CD4-positive, alpha-beta T cell (primary cell): ENCODE measurements at regions not wholly inside any gene's neighbourhood (a gene's known extent, or its start where the extent isn't known, plus 50 kb on each side); places are given as distances from the start of the nearest gene placed in this dataset.

Source experiments
- ATAC-seq: fragments of 200-7000 bp; cut with Tn5 transposase; one replicate; pipeline ENCODE4 v1.10.0; 2022; ENCODE audit warnings: mild to moderate bottlenecking; ENCODE audit not compliant: poor library complexity
- CTCF ChIA-PET: fragments of 350-600 bp; sonication (Branson Sonifier 250); formaldehyde crosslinking; loops from one replicate; lab custom pipeline; 2021; ENCODE audit warnings: antibody characterized with exemption, inconsistent platforms; lab: Charles Lee
- POLR2A ChIA-PET: fragments of 350-600 bp; sonication (Branson Sonifier 250); formaldehyde crosslinking; loops from one replicate; lab custom pipeline; 2021; ENCODE audit warnings: antibody characterized with exemption, inconsistent platforms; lab: Charles Lee
- DNase-seq, 14 experiments: peaks; one replicate each; pipeline ENCODE4 v3.0.0-alpha.2; 2013 to 2020; ENCODE audit warnings: mixed read lengths in 2 of 14
- H3K27ac ChIP-seq, 2 donors: one replicate each; pipeline versions ENCODE4 v1.5.1 to v1.7.0; 2013; ENCODE audit warnings: low read length in 2 of 2, low read depth in 1 of 2, mild to moderate bottlenecking in 1 of 2
- H3K27me3 ChIP-seq, 2 experiments: 1 replicate in 1 of 2; 2 replicates in 1 of 2; pipeline versions ENCODE4 v1.6.1 to v1.7.0; 2013; ENCODE audit warnings: low read length in 2 of 2, control low read depth in 1 of 2, mild to moderate bottlenecking in 1 of 2, moderate library complexity in 1 of 2; ENCODE audit not compliant: insufficient read depth in 2 of 2, control insufficient read depth in 1 of 2
- H3K36me3 ChIP-seq: one replicate; pipeline ENCODE4 v1.6.1; 2013; ENCODE audit warnings: low read length, control low read depth; ENCODE audit not compliant: insufficient read depth
- H3K4me1 ChIP-seq: one replicate; pipeline ENCODE4 v1.6.1; 2013; ENCODE audit warnings: low read length, control low read depth; ENCODE audit not compliant: insufficient read depth
- H3K4me3 ChIP-seq: one replicate; pipeline ENCODE4 v1.5.1; 2013; ENCODE audit warnings: mild to moderate bottlenecking, low read length, moderate library complexity
- H3K9me3 ChIP-seq, 2 experiments: 1 replicate in 1 of 2; 2 replicates in 1 of 2; pipeline versions ENCODE4 v1.6.1 to v1.7.0; 2013; ENCODE audit warnings: low read length in 2 of 2, mild to moderate bottlenecking in 2 of 2, control low read depth in 1 of 2, moderate library complexity in 1 of 2; ENCODE audit not compliant: control insufficient read depth in 1 of 2, insufficient read depth in 1 of 2
- H3K27ac Mint-ChIP-seq: one replicate; pipeline ENCODE4 v1.8.0; 2020; ENCODE audit warnings: mixed read lengths
- H3K27me3 Mint-ChIP-seq: one replicate; pipeline ENCODE4 v1.8.0; 2021; ENCODE audit warnings: mixed read lengths
- H3K36me3 Mint-ChIP-seq: one replicate; pipeline ENCODE4 v1.8.0; 2021; ENCODE audit warnings: low read depth, mixed read lengths
- H3K4me1 Mint-ChIP-seq: one replicate; pipeline ENCODE4 v1.8.0; 2021; ENCODE audit warnings: low read depth, mixed read lengths
- H3K4me3 Mint-ChIP-seq: one replicate; pipeline ENCODE4 v1.8.0; 2020; ENCODE audit warnings: mild to moderate bottlenecking, mixed read lengths
- H3K9me3 Mint-ChIP-seq: one replicate; pipeline ENCODE4 v1.8.0; 2020; ENCODE audit warnings: mixed read lengths
- CTCF ChIP-seq: fragments of 200-600 bp; IDR thresholded peaks from one replicate; pipeline ENCODE4 v1.8.0; 2022; ENCODE audit warnings: antibody characterized with exemption, mild to moderate bottlenecking
- intact Hi-C, 2 experiments: fragments of 100-400 bp; cut with DNase I in 1 of 2; cut with micrococcal nuclease in 1 of 2; formaldehyde crosslinking; loops; one replicate each; pipeline versions ENCODE4 v1.15.1 to v1.9.0; 2023 to 2025; cut with DNase I, micrococcal nuclease

GRCh38 chr3:193914602-193915001 lies 221.3 kb upstream of the HES1 start:
- intact Hi-C loops: no loop called here
- no peaks in the 10 kb centered on the region for H3K36me3 Mint-ChIP-seq
- H3K9me3 Mint-ChIP-seq: no peaks in the 10 kb centered on the region
- no peaks in the 10 kb centered on the region for H3K27me3 ChIP-seq
- no peak for TF ChIP-seq CTCF
- no peak overlapping the region for H3K4me3 ChIP-seq
- CTCF ChIA-PET: no interaction called here
- no peaks in the 10 kb centered on the region for H3K36me3 ChIP-seq
- peaks cover 34% of the 10 kb centered on the region for H3K4me1 Mint-ChIP-seq
- H3K27ac Mint-ChIP-seq: no peak overlapping the region
- ATAC-seq (no peak), DNase-seq (no peak)
- POLR2A ChIA-PET: no interaction called here
- H3K4me3 Mint-ChIP-seq: no peak overlapping the region
- no peak overlapping the region for H3K27ac ChIP-seq
- H3K4me1 ChIP-seq: peaks cover 13% of the 10 kb centered on the region
- no peaks in the 10 kb centered on the region for H3K9me3 ChIP-seq
- no peaks in the 10 kb centered on the region for H3K27me3 Mint-ChIP-seq

- Histone ChIP-seq H3K4me3 (no peak overlapping the region), H3K9me3 (no peaks in the 10 kb centered on the region), H3K4me1 (peaks cover 13% of the 10 kb centered on the region), H3K27me3 (no peaks in the 10 kb centered on the region), H3K36me3 (no peaks in the 10 kb centered on the region), H3K27ac (no peak overlapping the region)
- intact Hi-C loops: no loop called here
- H3K4me1 Mint-ChIP-seq: peaks cover 29% of the 10 kb centered on the region
- H3K36me3 Mint-ChIP-seq: no peaks in the 10 kb centered on the region
- H3K4me3 Mint-ChIP-seq: no peak overlapping the region
- no peak for TF ChIP-seq CTCF
- ATAC-seq: no peak
- CTCF ChIA-PET: no interaction called here
- H3K9me3 Mint-ChIP-seq: no peaks in the 10 kb centered on the region
- H3K27me3 Mint-ChIP-seq: no peaks in the 10 kb centered on the region
- POLR2A ChIA-PET: no interaction called here
- no peak for DNase-seq
- no peak overlapping the region for H3K27ac Mint-ChIP-seq
Observed at GRCh38 chr3:193915099-193915498, 220.8 kb upstream of the HES1 start.

- no peaks in the 10 kb centered on the region for H3K36me3 Mint-ChIP-seq
- Histone ChIP-seq H3K27me3 (no peaks in the 10 kb centered on the region), H3K36me3 (no peaks in the 10 kb centered on the region), H3K4me3 (no peak overlapping the region), H3K4me1 (peaks cover 13% of the 10 kb centered on the region), H3K27ac (no peak overlapping the region), H3K9me3 (no peaks in the 10 kb centered on the region)
- no peaks in the 10 kb centered on the region for H3K9me3 Mint-ChIP-seq
- DNase-seq: no peak
- intact Hi-C loops: no loop called here
- ATAC-seq: no peak
- H3K27me3 Mint-ChIP-seq: no peaks in the 10 kb centered on the region
- no peak for TF ChIP-seq CTCF
- H3K4me3 Mint-ChIP-seq: no peak overlapping the region
- CTCF ChIA-PET: no interaction called here
- POLR2A ChIA-PET: no interaction called here
- no peak overlapping the region for H3K27ac Mint-ChIP-seq
- H3K4me1 Mint-ChIP-seq: peaks cover 24% of the 10 kb centered on the region
Observed at GRCh38 chr3:193915613-193916012, 220.3 kb upstream of the HES1 start.
